ENCODE measurements at regions not wholly inside any gene's neighbourhood (a gene's known extent, or its start where the extent isn't known, plus 50 kb on each side); places are given as distances from the start of the nearest gene placed in this dataset.

- TF ChIP-seq POLR2A (IDR thresholded peaks at IDR 0.05) (no peak), CTCF (IDR thresholded peaks at IDR 0.05) (no peak)
Observed at GRCh38 chr4:176970853-176971252, 178.1 kb upstream of the VEGFC start.
